22Rv1 (cell line): ENCODE measurements at regions not wholly inside any gene's neighbourhood (a gene's known extent, or its start where the extent isn't known, plus 50 kb on each side); places are given as distances from the start of the nearest gene placed in this dataset.

ENCODE experiments used
- ZFX ChIP-seq: fragments of 450-650 bp; IDR thresholded peaks from 2 replicates; pipeline ENCODE4 v1.6.1; 2017; ENCODE audit warnings: antibody characterized with exemption, borderline replicate concordance
- TF ChIP-seq, protein P1 (sequence below): fragments of 450-650 bp; IDR thresholded peaks from 2 replicates; pipeline ENCODE4 v1.5.1; 2017; ENCODE audit warnings: mild to moderate bottlenecking

DNA sequence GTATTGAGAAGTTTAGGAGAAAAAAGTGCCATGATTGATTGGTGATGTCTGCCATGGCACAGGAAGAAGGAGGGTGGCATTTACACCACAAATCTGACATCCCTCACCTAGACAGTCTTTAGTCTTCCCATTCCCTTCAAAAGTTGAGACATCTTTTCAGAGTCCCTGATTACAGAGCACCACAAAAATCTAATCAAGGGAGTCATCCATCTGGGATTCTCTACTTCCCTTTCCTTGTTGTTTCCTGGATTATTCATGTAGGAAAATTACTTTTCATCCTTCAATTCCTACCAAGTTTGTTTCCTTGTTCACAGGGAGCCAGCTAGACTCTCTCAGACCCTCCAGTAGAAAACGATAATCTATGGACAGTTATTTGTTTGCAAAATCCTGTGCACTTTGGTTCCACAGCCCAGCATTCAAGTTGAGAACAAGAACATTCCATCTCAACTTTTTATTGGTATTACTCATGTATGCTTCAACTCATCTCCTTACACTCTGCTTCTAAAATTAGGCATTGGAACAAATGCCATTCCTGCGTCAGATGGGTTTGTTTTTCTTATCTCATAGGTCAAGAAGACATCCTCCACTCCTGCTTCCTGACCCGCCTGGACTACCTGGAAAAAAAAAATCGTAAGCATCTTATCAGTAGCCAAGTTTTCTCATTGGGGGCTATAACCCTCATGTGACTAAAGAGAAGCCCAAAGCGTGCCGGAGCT, 259.9 kb downstream of the FOXO1 start:
- TF ChIP-seq, protein P1, sequence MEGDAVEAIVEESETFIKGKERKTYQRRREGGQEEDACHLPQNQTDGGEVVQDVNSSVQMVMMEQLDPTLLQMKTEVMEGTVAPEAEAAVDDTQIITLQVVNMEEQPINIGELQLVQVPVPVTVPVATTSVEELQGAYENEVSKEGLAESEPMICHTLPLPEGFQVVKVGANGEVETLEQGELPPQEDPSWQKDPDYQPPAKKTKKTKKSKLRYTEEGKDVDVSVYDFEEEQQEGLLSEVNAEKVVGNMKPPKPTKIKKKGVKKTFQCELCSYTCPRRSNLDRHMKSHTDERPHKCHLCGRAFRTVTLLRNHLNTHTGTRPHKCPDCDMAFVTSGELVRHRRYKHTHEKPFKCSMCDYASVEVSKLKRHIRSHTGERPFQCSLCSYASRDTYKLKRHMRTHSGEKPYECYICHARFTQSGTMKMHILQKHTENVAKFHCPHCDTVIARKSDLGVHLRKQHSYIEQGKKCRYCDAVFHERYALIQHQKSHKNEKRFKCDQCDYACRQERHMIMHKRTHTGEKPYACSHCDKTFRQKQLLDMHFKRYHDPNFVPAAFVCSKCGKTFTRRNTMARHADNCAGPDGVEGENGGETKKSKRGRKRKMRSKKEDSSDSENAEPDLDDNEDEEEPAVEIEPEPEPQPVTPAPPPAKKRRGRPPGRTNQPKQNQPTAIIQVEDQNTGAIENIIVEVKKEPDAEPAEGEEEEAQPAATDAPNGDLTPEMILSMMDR, result no peak
- TF ChIP-seq ZFX, result no peak
